Testis (tissue), 2 donors: ENCODE measurements at regions not wholly inside any gene's neighbourhood (a gene's known extent, or its start where the extent isn't known, plus 50 kb on each side); places are given as distances from the start of the nearest gene placed in this dataset.

ENCODE experiments used
- DNase-seq: peaks from one replicate; pipeline ENCODE4 v3.0.0-alpha.2; 2019
- H3K27ac ChIP-seq, 2 donors: fragments of 200-600 bp; sonication (generic); one replicate each; pipeline ENCODE4 v1.5.1; 2019
- H3K27me3 ChIP-seq: fragments of 200-600 bp; sonication (generic); one replicate; pipeline ENCODE4 v1.5.1; 2019
- H3K36me3 ChIP-seq: fragments of 200-600 bp; sonication (generic); one replicate; pipeline ENCODE4 v1.5.1; 2017; ENCODE audit warnings: low read depth; ENCODE audit errors: missing control alignments
- H3K4me1 ChIP-seq: fragments of 200-600 bp; sonication (generic); one replicate; pipeline ENCODE4 v1.5.1; 2019
- H3K4me3 ChIP-seq, 2 donors: fragments of 200-600 bp; sonication (generic); one replicate each; pipeline ENCODE4 v1.5.1; 2017 to 2019
- H3K9me3 ChIP-seq: fragments of 200-600 bp; sonication (generic); one replicate; pipeline ENCODE4 v1.5.1; 2017
- CTCF ChIP-seq, 3 experiments: fragments of 450-650 bp in 2 of 3; fragments of 200-600 bp in 1 of 3; sonication (generic) in 1 of 3; IDR thresholded peaks; one replicate each; pipeline ENCODE4 v1.5.1; 2016 to 2019; ENCODE audit warnings: antibody characterized with exemption in 3 of 3, mild to moderate bottlenecking in 2 of 3, moderate library complexity in 1 of 3
- POLR2A ChIP-seq: fragments of 450-650 bp; IDR thresholded peaks from one replicate; pipeline ENCODE4 v1.6.1; 2017; ENCODE audit warnings: antibody characterized with exemption, mild to moderate bottlenecking, moderate library complexity
- WGBS, 2 donors: methylation state at CpG; one replicate each; pipeline ENCODE4 v1.1.5; 2018; 5-methylcytosine and 5-hydroxymethylcytosine counted together
- intact Hi-C: fragments of 100-400 bp; cut with DNase I; formaldehyde crosslinking; loops from one replicate; pipeline ENCODE4 v1.15.1; 2023; ENCODE audit warnings: low total_unique reads

DNA sequence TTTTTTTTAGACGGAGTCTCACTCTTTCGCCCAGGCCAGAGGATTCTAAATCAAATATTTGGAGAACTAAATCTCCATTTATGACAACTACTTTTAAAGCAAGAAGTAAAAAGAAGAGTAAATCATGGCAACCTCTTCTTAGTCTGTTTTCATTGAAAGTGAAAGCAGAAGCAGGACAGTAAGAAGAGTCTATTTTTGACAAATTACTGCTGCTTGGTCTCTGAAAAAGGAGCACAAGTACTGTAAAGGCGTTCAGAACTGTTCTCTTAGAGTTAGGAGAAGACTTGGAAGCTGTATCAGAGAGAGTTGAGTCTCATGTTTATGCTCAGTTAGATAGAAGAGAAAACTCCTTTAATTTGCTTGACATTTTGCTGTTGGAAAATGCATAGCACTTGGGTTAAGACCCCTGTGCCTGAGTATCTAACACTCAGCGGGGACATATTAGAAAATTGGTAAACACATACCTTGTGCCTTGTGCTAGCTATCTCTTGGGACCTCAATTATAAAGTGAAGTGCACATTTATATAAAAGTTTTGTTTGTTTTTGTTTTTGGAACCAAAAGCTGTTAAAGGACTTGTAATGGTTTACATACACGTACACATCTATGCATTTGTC, 433.0 kb downstream of the ANKRD7 start:
- no peak for TF ChIP-seq POLR2A
- no peak for TF ChIP-seq CTCF (IDR thresholded peaks at IDR 0.05)
- WGBS, 2 donors, result 64 to 71% methylated on average over 5 of the region's 5 CpGs

DNA sequence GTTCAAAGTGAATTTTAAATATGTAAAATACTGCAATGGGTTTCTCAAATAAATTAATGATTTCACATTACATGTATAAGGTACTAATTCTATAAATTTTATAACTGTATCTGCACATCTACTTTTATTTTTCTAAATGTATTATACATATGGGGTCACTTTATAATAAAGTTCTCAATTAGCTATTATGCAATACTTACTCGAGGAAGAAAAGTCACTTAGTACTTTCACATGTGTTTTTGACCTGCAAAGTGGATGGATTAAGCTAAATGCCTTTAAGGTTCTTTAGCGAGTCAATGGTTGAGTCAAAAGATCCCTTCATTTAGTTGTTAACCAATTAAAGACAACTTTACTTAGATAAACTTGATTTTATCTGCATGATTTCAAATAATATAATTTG, 437.8 kb downstream of the ANKRD7 start:
- no peak for TF ChIP-seq CTCF (IDR thresholded peaks at IDR 0.05)
- no peak for TF ChIP-seq POLR2A
- Histone ChIP-seq H3K9me3 (no peaks in the 10 kb centered on the region), H3K27me3 (no peaks in the 10 kb centered on the region), H3K4me1 (no peaks in the 10 kb centered on the region), H3K27ac (no peak overlapping the region), H3K36me3 (no peaks in the 10 kb centered on the region), H3K4me3 (no peak overlapping the region)
- DNase-seq, result no peak
- 87 to 88% methylated on average over 2 of the region's 2 CpGs for WGBS, 2 donors
- intact Hi-C loops, result no loop called here

More for the DNA sequence above, 433.0 kb downstream of the ANKRD7 start:
- intact Hi-C loops, result no loop called here
- H3K27ac ChIP-seq, result no peak overlapping the region
- H3K4me1 ChIP-seq, result no peaks in the 10 kb centered on the region
- no peaks in the 10 kb centered on the region for H3K36me3 ChIP-seq
- no peaks in the 10 kb centered on the region for H3K27me3 ChIP-seq
- H3K4me3 ChIP-seq, result no peak overlapping the region
- no peak for DNase-seq
- no peaks in the 10 kb centered on the region for H3K9me3 ChIP-seq

DNA sequence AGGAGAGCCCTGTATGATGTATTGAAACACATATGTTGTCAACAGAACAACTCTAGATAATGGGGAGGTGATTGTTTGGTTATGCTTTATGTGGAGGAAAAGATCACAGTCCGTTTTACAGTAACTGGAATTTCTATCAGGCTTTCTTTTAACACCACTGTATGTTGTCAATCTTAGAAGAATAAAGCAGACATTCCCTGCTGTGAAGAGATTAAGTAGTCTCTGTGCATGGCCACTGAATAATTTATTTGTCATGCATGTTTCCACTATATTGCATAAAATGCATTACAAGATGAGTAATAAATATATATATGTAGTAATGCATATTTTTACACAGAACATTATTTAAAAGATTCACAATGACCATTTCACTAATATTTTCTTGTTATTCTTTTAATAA, 440.0 kb downstream of the ANKRD7 start:
- intact Hi-C loops, result no loop called here
- Histone ChIP-seq H3K4me1 (no peaks in the 10 kb centered on the region), H3K27ac (no peak overlapping the region), H3K4me3 (no peak overlapping the region), H3K9me3 (no peaks in the 10 kb centered on the region), H3K36me3 (no peaks in the 10 kb centered on the region), H3K27me3 (no peaks in the 10 kb centered on the region)
- WGBS, 2 donors, result 72 to 86% methylated on average over 1 of the region's 1 CpG
- DNase-seq, result no peak
- no peak for TF ChIP-seq CTCF (IDR thresholded peaks at IDR 0.05)
- TF ChIP-seq POLR2A, result no peak

DNA sequence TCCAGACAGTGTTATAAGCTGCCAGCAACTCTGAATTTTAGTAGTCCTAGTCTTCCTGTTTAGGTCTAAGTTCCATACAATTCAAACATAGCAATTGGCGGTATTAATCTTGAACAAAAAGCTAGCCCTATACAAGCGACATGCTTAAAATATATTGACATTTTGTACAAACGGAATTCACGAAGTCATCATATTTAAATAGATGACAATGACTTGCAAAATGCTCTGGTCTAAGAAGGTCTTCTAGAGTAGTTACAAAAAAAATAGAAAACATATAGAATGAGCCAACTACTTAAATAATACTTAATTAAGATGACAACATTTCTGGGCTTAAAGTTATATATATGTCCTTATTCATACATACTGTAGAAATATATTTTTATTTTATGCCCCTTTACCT, 446.6 kb downstream of the ANKRD7 start:
- Histone ChIP-seq H3K36me3 (no peaks in the 10 kb centered on the region), H3K27ac (no peak overlapping the region), H3K27me3 (no peaks in the 10 kb centered on the region), H3K4me1 (no peaks in the 10 kb centered on the region), H3K4me3 (no peak overlapping the region), H3K9me3 (no peaks in the 10 kb centered on the region)
- intact Hi-C loops, result no loop called here
- WGBS, 2 donors, result 64% methylated on average over 4 of the region's 4 CpGs
- DNase-seq, result no peak
- TF ChIP-seq CTCF (IDR thresholded peaks at IDR 0.05), result no peak
- TF ChIP-seq POLR2A, result no peak

GRCh38 chr7:118684796-118685195, 460.3 kb downstream of the ANKRD7 start:
- H3K4me3 ChIP-seq, result no peak overlapping the region
- H3K4me1 ChIP-seq, result no peaks in the 10 kb centered on the region
- no peaks in the 10 kb centered on the region for H3K27me3 ChIP-seq
- no peaks in the 10 kb centered on the region for H3K9me3 ChIP-seq
- no peak for TF ChIP-seq POLR2A
- no peak for TF ChIP-seq CTCF (IDR thresholded peaks at IDR 0.05)
- intact Hi-C loops, result no loop called here
- DNase-seq, result no peak
- no peak overlapping the region for H3K27ac ChIP-seq
- H3K36me3 ChIP-seq, result no peaks in the 10 kb centered on the region
